ENCODE measurements at regions not wholly inside any gene's neighbourhood (a gene's known extent, or its start where the extent isn't known, plus 50 kb on each side); places are given as distances from the start of the nearest gene placed in this dataset.

- 81% methylated on average over 2 of the region's 2 CpGs; no CpG with 5 or more reads in 1 of the 2 donors for WGBS, 2 donors (ENCODE audit: low coverage in 1 of 2)
- in situ Hi-C loops (cut with MboI; ENCODE audit: low pct_ligation_motif_present in 1 of 4, low pct_unique_long_range_greater_than_20kb in 1 of 4, low sequenced_read_pairs in 3 of 4): no loop called here
- H3K4me3 ChIP-seq: no peak overlapping the region
- TF ChIP-seq POLR2AphosphoS5 (IDR thresholded peaks at IDR 0.05) (no peak), POLR2A (IDR thresholded peaks at IDR 0.05) (no peak), EP300 (IDR thresholded peaks at IDR 0.05; ENCODE audit: low read depth) (no peak), CTCF (IDR thresholded peaks at IDR 0.05) (no peak)
- no peaks in the 10 kb centered on the region for H3K27me3 ChIP-seq
- no peaks in the 10 kb centered on the region for H3K4me1 ChIP-seq
- intact Hi-C loops (cut with DNase I; ENCODE audit: low total_unique reads): no loop called here
- DNase-seq: no peak
- H3K36me3 ChIP-seq: no peaks in the 10 kb centered on the region
- no peak overlapping the region for H3K27ac ChIP-seq
- H3K9me3 ChIP-seq: no peaks in the 10 kb centered on the region
Observed at GRCh38 chr6:148602136-148602535, 144.7 kb upstream of the UST start.

- TF ChIP-seq EP300 (IDR thresholded peaks at IDR 0.05; ENCODE audit: low read depth) (no peak), POLR2A (IDR thresholded peaks at IDR 0.05) (no peak), CTCF (IDR thresholded peaks at IDR 0.05) (peak in 2 of 5 experiments; percentile 8 to 19), POLR2AphosphoS5 (IDR thresholded peaks at IDR 0.05) (no peak)
- no peaks in the 10 kb centered on the region for H3K36me3 ChIP-seq
- no peak for DNase-seq
- in situ Hi-C loops (cut with MboI; ENCODE audit: low pct_ligation_motif_present in 1 of 4, low pct_unique_long_range_greater_than_20kb in 1 of 4, low sequenced_read_pairs in 3 of 4): no loop called here
- no peak overlapping the region for H3K27ac ChIP-seq
- H3K4me1 ChIP-seq: peaks cover 0 to 16% (median 5%) of the 10 kb centered on the region in 4 donors
- H3K9me3 ChIP-seq: no peaks in the 10 kb centered on the region
- 71 to 82% methylated on average over 9 to 10 of the region's 10 CpGs for WGBS, 2 donors (ENCODE audit: low coverage in 1 of 2)
- no peak overlapping the region for H3K4me3 ChIP-seq
- intact Hi-C loops (cut with DNase I; ENCODE audit: low total_unique reads): no loop called here
- no peaks in the 10 kb centered on the region for H3K27me3 ChIP-seq
Observed at GRCh38 chr6:148608199-148608951, 138.5 kb upstream of the UST start.

- no peaks in the 10 kb centered on the region for H3K9me3 ChIP-seq
- H3K4me3 ChIP-seq: no peak overlapping the region
- WGBS, 2 donors (ENCODE audit: low coverage in 1 of 2): 40 to 66% methylated on average over 1 to 8 of the region's 8 CpGs
- no peak for TF ChIP-seq EP300 (IDR thresholded peaks at IDR 0.05; ENCODE audit: low read depth)
- no peak for TF ChIP-seq CTCF (IDR thresholded peaks at IDR 0.05)
- no peak for TF ChIP-seq POLR2A (IDR thresholded peaks at IDR 0.05)
- TF ChIP-seq POLR2AphosphoS5 (IDR thresholded peaks at IDR 0.05): peak; percentile 62 to 80 (median 73)
- H3K4me1 ChIP-seq: peaks cover 0 to 16% (median 5%) of the 10 kb centered on the region in 4 donors
- H3K27ac ChIP-seq: peak overlapping the region in 3 of 4 donors; percentile 36 to 64 (median 48)
- in situ Hi-C loops (cut with MboI; ENCODE audit: low pct_ligation_motif_present in 1 of 4, low pct_unique_long_range_greater_than_20kb in 1 of 4, low sequenced_read_pairs in 3 of 4): no loop called here
- DNase-seq: peak; percentile 42
- intact Hi-C loops (cut with DNase I; ENCODE audit: low total_unique reads): no loop called here
- no peaks in the 10 kb centered on the region for H3K36me3 ChIP-seq
- H3K27me3 ChIP-seq: no peaks in the 10 kb centered on the region
Observed at GRCh38 chr6:148611213-148611612, 135.6 kb upstream of the UST start.

GRCh38 chr6:148612043-148612442, 134.8 kb upstream of the UST start:
- WGBS, 2 donors (ENCODE audit: low coverage in 1 of 2): 86 to 87% methylated on average over 1 of the region's 1 CpG

More at GRCh38 chr6:148612043-148612442, 134.8 kb upstream of the UST start:
- Histone ChIP-seq H3K4me1 (peaks cover 0 to 16% (median 5%) of the 10 kb centered on the region in 4 donors), H3K4me3 (no peak overlapping the region), H3K27ac (peak overlapping the region in 3 of 4 donors; percentile 36 to 64 (median 48)), H3K9me3 (no peaks in the 10 kb centered on the region), H3K36me3 (no peaks in the 10 kb centered on the region), H3K27me3 (no peaks in the 10 kb centered on the region)
- intact Hi-C loops (cut with DNase I; ENCODE audit: low total_unique reads) (no loop called here), in situ Hi-C loops (cut with MboI; ENCODE audit: low pct_ligation_motif_present in 1 of 4, low pct_unique_long_range_greater_than_20kb in 1 of 4, low sequenced_read_pairs in 3 of 4) (no loop called here)
- TF ChIP-seq POLR2AphosphoS5 (IDR thresholded peaks at IDR 0.05) (no peak), EP300 (IDR thresholded peaks at IDR 0.05; ENCODE audit: low read depth) (no peak), CTCF (IDR thresholded peaks at IDR 0.05) (no peak), POLR2A (IDR thresholded peaks at IDR 0.05) (no peak)
- DNase-seq: no peak

Measured in transverse colon (tissue), 4 donors.